GM19025 (cell line): ENCODE measurements at regions not wholly inside any gene's neighbourhood (a gene's known extent, or its start where the extent isn't known, plus 50 kb on each side); places are given as distances from the start of the nearest gene placed in this dataset.

Experiments
- ATAC-seq: cut with Tn5 transposase; IDR thresholded peaks from one replicate; pipeline ENCODE4 v1.9.1; 2021; ENCODE audit warnings: mild to moderate bottlenecking, low read depth, moderate library complexity; ENCODE audit not compliant: unreplicated experiment

DNA sequence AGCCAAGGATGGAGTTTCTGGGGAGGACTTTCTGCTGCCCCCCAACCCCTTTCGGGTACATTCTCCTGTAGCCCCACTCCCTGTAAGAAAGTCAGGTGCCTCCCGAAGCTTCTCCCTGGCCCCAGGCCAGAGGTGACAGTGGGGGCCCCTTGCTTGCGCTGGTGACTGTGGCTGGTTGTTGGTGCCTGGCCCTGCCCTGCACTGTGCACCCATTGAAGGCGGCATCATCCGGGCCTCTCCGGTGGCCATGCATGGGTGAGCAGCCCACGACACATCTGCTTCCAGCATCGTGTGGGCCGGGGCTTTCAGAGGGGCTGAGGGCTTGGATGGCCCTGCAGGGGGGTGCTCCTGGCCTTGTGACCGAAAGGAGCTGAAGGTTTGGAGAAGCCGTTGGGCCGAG, 297.0 kb downstream of the SEC14L1 start:
- no peak for ATAC-seq

DNA sequence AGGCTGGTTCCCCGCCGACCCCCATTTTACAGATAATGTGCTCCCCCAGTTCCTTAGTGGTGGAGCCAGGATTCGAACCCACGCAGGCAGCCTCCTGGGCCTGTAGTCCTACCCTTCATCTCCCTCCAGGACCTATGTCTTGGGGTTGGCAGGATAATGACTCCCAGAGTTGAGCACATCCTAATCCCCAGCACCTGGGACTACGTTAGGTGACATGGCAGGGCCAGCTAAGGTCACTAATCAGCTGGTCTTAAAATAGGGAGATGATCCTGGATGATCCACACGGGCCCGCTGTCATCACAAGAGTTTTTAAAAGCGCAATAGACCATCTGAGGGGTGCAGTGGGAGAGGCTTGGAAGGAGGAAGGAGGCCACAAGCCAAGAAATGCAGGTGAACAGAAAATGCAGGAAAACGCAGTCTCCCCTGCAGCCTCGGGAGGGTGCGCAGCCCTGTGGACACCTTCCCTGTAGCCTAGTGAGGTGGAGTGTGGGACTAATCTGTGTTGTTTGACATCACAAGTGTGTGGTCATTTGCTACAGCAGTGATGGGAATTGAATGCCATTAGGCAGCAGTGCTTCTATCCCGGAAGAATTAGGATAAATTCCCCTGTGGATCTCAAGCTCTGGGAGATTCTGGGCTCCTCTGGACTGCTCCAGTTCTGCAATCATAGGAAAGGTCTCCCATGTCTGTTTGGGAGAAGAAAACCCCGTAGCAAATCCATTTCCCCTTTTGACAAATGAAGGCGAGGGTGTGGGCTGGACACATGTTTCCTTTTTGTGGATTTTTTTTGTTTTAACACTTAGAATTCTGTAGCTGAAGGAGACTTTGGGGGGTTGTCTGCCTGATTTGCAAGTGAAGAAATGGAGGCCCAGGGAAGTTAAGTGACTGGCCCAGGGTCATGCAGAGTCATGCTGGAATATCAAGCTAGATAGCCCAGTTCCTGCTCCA, 297.7 kb downstream of the SEC14L1 start:
- ATAC-seq: no peak

DNA sequence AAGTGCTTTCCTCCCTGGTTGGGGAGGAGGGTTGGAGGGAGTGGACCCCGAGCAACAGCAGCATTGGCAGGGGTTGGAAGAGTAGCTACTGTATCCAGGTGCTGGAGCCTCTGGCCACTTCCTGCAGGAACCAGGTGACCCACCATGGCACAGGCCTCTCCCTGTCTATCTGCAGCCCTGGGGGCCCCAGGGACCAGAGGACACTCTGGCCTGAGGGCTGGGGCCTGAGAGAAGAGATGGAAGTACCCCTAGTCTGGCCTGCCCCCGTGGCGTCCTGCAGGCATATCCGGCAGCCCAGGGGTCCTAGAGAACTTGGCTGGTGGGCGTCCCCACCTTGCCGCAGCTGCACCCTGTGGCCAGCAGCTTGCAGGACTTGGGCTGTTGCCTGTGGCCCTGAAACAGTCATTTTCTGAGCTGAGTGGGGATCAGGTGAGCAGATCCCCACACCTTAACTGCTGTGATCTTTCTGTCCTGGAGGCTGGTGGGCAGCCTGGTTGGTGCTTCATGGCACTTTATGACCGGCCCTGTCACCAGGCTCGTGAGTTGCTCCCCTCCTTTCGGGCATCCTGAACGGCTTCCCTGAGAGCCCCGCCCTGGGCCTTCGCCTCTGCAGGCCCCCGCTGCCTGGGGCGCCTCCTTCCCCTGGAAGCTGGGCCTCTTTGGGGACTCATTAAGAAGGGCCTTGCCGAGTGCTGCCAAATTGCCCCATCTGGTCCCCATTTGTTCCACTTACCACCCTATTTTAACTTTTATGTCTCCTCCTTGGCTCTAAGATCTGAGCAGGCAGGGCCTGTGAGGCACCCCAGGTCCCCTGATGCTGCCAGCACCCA, 298.6 kb downstream of the SEC14L1 start:
- ATAC-seq: no peak

DNA sequence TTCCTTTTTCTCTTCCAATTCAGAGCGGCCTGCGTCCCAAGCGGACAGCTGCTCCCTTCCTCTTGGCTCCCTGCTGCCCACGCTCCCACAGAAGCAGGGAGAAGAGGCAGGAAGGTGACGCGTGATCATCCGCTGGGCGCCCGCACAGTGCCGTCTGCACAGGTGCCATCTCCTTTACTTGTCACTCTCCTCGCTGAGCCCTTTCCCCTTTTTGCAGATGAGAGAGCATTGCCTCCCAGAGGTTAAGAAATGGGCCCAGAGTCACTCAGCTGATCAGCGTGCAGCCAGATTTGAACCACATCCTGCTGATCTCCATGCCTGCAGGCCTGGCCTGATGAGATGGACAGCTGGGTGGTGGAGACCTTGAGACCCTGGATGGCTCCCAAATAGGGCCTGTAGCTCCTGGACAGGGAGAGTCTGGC, 299.8 kb downstream of the SEC14L1 start:
- ATAC-seq: no peak

DNA sequence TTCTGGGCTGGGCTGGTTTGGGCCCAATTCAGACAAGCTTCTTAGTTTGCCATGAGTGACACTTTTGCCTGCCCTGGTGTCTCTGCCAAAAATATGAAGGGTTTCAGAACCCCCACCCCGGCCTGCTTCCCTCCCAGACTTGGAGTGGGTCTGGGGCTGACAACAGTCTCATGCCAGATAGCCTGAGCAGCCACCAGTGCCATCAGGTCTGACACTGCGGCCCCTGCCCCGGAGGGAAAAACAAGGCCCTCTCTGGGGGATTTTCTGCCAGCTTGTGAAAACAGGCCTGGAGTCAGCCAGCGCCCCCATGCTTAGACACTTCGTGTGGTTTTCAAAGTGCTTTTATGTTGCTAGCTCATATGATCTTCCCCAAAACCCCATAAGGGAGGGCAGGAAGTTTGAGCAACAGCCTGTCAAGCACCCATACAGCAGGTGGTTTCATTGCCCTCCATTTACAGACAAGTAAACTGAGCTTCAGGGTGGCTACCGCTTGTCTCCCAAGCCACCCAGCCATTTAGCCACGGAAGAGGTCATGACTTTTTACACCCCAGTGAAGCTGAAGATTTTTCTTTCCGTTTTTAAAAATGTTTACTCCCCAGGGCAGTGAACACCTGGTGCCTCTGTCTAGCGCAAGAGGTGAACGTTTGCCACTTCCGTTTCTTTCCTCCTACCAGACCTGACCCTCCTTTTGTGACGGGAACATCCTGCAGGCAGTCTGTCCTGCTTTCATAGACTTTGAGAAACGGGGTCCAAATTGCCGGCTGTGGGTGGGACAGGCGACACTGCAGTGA, 300.6 kb downstream of the SEC14L1 start:
- peak; percentile 43 for ATAC-seq

DNA sequence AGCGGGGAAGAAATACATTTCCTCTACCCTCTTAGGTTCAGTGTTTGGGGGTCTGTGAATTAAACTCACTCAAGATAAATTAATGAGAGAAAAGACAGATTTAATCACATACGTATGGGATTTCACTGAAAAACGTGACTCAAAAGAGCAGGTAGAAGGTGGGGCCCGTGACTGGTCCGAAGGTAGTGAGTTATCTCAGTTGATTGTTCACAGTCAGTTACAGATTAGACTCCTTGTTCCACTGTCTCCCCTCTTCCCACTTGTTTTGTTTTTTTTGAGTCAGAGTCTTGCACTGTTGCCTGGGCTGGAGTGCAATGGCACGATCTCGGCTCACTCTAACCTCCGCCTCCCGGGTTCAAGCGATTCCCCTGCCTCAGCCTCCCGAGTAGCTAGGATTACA, 301.2 kb downstream of the SEC14L1 start:
- ATAC-seq: no peak

DNA sequence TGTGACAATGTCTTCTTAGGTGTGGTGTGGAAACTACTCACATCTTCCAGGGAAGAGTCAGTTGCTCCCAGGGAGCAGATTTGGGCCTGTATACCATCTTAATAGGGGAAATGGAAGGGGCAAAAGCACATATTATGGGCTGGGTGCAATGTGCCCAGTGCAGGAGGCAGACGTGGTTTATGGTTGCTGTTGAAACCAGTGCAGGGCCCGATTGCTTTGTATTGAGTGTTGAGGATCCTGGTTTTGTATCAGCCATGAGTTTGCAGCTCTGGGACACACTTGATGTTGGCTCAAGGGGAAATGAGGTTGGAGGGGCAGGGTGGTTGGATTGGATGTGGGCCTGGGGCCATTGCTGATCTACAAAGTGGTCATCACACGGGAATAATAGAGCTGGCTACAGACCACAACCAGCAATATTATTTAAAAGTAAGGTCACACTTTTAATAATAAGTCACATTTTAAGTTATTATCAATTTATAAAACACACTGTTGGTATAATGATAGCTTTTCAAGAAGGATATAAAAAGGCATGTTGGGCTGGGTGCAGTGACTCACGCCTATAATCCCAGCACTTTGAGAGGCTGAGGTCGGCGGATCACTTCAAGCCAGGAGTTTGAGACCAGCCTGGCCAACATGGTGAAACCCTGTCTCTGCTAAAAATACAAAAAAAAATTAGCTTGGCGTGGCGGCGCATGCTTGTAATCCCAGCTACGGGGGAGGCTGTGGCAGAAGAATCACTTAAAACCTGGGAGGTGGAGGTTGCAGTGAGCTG, 302.4 kb downstream of the SEC14L1 start:
- ATAC-seq: no peak

DNA sequence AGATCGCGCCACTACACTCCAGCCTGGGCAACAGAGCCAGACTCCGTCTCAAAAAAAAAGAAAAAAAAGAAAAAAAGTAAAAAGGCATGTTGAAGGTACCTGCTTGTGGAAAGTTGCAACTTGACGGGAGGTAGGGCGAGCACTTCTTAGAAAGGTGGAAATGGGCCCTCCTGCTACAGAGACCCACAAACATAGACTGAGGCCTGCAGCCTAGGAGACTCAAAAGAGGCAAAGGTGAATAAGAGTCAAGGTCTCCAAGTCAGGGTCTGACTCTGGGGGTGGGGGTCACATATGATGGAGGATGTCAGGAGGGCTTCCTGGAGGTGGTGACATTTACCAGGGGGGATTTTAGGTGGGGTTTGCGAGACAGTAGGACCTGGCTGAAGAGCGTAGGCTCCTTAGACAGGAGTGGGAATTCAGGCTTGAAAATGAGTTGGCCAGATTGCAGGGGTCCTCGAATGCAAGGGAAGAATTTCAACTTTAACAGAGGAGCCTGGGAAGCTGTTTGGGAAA, 303.0 kb downstream of the SEC14L1 start:
- no peak for ATAC-seq

DNA sequence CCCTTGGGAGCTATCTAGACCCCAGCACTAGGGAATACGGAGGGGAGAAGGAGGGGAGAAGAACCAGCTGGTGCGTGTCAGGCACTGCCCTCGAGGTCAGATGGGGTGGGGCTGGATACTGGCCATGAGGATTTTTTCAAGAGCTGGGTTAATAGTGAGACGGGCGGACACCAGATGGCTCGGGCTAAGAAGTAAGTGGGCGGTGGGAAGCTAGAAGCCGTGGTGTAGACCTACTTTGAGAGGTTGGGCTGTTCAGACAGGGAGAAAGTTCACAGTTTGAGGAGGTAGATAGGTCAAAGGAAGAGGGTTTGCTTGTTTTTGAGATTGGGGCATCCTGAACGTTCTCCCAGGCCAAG, 303.8 kb downstream of the SEC14L1 start:
- ATAC-seq: no peak

DNA sequence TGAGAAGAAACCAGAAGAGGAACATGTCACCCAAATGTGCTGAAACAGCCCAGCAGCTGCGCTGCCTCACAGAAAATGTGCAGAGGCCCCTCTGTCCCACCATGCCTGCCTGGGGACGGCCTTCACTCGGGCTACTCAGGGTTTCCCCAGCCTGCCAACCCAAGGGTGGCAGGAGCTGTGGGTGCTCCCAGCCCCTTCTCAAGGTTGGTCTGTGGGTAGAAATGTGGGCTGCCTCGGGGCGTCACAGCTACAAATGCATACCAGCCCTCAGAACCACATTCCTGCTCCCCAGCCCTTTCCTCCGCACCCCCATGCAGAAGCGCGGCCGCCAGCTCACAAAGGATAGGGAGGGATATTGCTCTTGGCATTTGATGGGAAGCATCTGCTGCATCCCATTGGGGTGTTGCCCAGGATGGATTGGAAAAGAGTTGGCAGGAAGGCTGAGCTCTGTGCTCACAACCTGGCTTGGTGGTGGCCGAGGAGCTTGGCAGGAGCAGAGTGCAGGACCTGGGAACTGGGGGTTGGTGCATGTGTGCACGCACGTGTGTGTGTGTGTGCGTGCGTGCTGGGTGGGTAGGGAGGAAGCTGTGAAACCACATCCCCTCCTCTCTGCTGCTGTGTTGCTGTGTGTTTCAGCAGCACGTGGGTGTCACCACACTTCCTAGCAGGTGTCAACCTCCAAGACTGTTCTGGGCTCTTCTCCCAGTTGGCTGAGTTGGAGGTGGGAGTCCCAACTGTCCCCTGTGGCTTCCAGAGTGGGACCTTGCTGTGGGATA, 304.4 kb downstream of the SEC14L1 start:
- no peak for ATAC-seq

DNA sequence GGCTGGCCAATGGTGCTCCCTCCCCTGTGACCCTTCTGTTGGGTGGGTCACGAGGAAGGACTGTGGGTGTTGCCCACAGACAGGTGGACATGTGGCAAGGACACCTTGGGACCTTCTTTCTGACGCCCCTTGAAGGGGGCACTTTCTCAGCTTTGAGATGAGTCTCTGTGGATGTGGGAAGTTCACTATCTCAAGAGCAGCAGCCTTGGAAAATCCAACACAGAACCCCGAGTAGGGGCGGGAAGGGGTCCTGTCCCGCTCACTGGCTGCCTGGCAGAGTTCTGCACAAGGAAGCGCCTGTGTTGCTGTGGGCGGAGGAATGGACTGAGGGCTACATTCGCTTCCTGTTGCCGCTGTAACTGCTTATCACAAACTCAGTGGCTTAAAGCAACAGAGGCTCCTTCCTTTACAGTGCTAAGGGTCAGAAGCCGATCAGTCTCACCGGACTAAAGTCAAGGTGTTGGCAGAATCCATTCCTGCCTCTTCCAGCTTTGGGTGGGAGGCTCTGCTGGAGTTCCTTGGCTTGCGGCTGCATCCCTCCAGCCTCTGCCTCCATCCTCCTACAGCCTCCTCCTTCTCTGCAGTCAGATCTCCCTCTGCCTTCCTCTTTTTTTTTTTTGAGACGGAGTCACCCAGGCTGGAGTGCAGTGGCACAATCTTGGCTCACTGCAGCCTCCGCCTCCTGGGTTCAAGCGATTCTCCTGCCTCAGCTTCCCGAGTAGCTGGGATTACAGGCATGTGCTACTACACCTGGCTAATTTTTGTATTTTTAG, 305.2 kb downstream of the SEC14L1 start:
- ATAC-seq: no peak

DNA sequence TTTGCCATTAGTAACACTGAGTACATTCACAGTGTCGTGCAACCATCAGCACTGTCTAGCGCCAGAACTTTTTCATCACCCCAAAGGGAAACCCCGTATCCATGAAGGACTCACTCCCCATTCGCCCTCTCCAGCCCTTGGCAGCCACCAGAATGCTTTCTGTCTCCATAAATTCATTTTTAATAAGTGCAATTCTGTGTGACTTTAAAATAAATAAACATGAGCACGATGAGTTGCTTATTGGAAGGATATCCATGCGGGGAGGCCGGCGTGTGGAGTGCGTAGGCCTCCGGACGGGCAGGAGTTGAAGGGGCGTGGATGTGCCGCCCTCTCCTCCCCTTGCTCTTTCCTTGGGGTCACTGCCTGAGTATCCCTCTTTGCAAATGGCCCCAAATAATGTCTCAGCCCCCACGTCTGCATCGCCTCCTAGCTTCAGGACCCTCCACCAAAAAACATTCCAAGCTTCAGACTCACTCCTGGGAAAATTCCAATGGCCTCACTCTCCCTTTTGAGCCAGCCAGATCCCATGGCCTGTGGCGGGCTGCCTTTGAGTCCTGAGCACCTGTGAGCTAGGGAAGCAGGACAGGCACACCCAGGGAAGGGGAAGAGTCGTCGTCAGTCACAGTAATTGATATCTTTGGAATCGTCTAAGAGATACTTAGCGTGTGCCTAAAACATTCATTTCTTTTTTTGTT, 306.3 kb downstream of the SEC14L1 start:
- no peak for ATAC-seq

DNA sequence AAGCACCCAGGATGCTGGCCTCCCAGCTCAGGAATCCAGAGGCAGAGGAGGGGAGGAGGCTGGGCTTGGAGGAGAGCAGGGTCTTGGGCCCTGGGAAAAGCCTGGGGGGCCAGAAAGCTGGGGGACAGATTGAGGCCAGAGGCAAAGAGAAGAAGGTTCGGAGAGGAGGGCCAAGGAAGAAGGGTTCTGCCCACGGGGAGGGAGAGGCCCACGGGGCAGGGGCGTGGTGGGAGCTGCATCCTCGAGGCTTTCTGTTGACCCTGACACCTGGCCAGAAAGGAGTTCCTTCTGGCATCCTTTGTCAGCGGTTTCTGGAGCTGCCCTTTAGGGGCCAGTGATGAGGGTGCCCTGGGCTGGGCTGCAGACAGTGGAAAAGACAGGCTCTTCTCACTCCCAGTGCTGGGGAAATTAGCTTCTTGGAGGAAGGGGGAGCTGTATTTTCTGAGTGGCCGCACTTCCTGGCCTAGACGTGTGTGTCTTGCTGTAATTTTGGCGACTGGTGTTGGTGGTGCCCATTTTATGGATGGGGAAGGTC, 308.7 kb downstream of the SEC14L1 start:
- ATAC-seq: no peak

DNA sequence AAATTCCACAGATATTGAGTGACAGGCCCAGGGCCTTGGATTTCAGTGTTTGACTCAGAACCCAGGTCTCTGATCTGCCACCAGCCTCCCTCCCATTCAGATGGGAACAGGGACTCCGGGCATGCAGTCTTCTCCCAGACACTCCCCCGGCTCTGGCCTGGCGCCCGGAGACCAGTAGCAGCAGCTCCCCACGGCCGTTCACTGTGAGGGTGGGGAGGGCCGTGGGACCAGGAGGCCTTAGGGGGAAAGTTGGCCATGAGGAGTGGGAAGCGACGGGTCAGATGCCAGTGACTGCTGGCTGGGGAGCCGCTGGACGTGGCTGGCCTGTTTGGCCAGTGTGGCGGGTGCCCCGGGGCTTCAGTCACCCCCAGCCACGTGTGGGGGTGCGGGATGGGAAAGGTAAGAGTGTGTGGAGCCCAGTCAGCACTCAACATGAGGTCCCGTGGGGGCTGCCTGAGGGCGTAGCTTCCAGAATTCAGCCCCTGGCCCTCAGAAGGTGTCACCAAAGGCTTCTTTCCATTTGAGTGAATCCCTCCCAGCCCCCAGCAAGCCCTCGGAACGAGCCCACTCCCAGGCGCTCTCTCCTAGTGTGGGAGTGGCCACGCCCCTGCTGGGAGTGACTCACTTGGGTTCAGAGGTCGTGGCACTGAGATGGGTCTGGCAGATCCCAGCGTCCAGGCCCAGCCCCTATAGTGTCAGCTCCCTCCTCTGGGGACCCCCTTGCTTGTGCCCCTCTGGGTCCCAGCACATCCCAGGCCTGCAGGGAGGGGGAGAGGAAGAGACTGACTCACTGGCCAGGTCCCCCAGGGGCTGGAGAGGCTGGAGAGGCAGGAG, 309.4 kb downstream of the SEC14L1 start:
- ATAC-seq: no peak

DNA sequence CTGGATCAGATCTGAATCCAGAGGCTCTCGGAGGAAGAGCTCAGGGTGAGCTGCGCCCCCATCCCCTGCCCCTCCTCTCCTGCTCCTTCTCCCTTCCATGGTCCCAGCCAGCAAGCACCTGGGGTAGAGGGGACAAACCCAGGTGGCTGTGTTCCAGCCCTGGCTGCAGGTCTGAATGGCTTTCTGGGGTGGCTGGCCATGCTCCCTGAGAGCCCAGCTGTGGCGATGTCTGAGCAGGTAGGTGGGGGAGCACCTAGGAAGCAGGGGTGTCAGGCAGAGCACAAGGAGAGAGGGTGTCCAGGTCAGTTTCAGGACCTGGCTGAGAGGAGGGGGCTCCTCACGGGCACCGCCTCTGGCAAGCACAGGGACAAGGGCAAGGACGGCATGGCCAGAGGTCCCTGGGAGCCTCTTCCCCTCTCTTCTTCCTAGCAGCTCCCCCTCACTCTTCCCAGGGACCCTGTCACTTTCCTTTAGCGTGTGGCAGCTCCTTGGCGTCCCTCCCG, 310.0 kb downstream of the SEC14L1 start:
- ATAC-seq: no peak

DNA sequence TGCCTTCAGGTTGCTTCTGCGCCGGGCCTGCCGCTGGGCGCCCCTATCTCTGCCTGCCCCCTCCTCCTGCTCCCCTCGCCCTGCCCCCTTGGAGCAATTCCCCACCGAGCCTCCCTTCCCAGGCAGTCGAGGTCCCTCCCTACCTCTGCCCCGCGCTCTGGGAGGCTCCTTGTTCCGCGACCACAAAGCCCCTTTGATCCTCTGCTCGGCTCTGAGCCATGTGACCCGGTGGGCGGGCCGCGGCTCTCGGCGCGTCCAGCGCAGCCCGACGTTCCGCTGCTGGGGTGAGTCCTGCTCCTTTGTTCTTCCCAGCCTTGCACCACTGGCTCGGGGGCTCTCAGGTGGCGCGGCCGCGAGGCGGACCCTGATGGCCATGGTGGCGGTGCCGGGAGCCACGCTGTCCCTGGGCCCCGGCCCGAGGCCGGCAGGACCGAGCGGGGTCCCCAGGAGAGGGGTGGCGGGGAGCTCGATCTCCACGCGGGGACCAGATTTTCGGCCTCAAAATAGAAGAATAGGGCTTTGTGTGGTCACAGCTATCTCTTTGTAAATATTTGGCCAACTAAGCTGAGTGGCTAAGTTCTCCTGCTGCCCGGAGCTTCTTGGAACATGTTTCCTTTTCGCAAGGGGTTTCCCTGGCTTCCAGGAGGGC, 310.6 kb downstream of the SEC14L1 start:
- no peak for ATAC-seq
